ENCODE measurements at regions not wholly inside any gene's neighbourhood (a gene's known extent, or its start where the extent isn't known, plus 50 kb on each side); places are given as distances from the start of the nearest gene placed in this dataset.
"Not testable (repeated sequence)": the region's sequence is repeated elsewhere in the genome, so short reads cannot be mapped to it uniquely, and the experiment has no call there.

GRCh38 chr7:82598958-82599357 is 155.4 kb upstream of the CACNA2D1 start:
- Histone ChIP-seq H4K20me1 (ENCODE audit: insufficient read depth, low read length, poor library complexity, severe bottlenecking) (no peaks in the 10 kb centered on the region), H3K79me2 (ENCODE audit: insufficient read depth, low read length) (no peaks in the 10 kb centered on the region), H3K4me3 (ENCODE audit: low read length, poor library complexity, severe bottlenecking) (no peak overlapping the region), H3K27me3 (ENCODE audit: insufficient read depth, low read length, poor library complexity, severe bottlenecking) (no peaks in the 10 kb centered on the region), H3K4me1 (ENCODE audit: insufficient read depth, low read length, poor library complexity, severe bottlenecking) (peaks cover 60% of the 10 kb centered on the region), H3K9me2 (replicated peaks; ENCODE audit: low read depth, low read length) (no peaks in the 10 kb centered on the region), H3K4me2 (ENCODE audit: low read depth, low read length, poor library complexity, severe bottlenecking) (no peak overlapping the region), H3K9me3 (ENCODE audit: insufficient read depth, low read depth, low read length) (no peaks in the 10 kb centered on the region), H3K9ac (ENCODE audit: low read depth, low read length, poor library complexity, severe bottlenecking) (no peak overlapping the region), H3K36me3 (ENCODE audit: insufficient read depth, low read length) (no peaks in the 10 kb centered on the region), H2AFZ (ENCODE audit: low read length) (no peak overlapping the region), H3F3A (ENCODE audit: low read depth) (peaks cover 8% of the 10 kb centered on the region; the same call in 1 of the 2 replicates)
- TF ChIP-seq CTCF (conservative IDR thresholded peaks at IDR 0.05; ENCODE audit: low read length): no peak

- peak overlapping the region; percentile 60 for H3K4me2 ChIP-seq (ENCODE audit: low read depth, low read length, poor library complexity, severe bottlenecking)
- not testable (repeated sequence) for H4K20me1 ChIP-seq (ENCODE audit: insufficient read depth, low read length, poor library complexity, severe bottlenecking); H3K9me2 ChIP-seq (replicated peaks; ENCODE audit: low read depth, low read length); H3F3A ChIP-seq (ENCODE audit: low read depth); H3K27me3 ChIP-seq (ENCODE audit: insufficient read depth, low read length, poor library complexity, severe bottlenecking); H3K36me3 ChIP-seq (ENCODE audit: insufficient read depth, low read length); H2AFZ ChIP-seq (ENCODE audit: low read length); H3K79me2 ChIP-seq (ENCODE audit: insufficient read depth, low read length); H3K9me3 ChIP-seq (ENCODE audit: insufficient read depth, low read depth, low read length)
- peaks cover 62% of the 10 kb centered on the region for H3K4me1 ChIP-seq (ENCODE audit: insufficient read depth, low read length, poor library complexity, severe bottlenecking)
- H3K4me3 ChIP-seq (ENCODE audit: low read length, poor library complexity, severe bottlenecking): peak overlapping the region; percentile 54
- peak overlapping the region; percentile 42 for H3K9ac ChIP-seq (ENCODE audit: low read depth, low read length, poor library complexity, severe bottlenecking)
Measured at GRCh38 chr7:82595795-82596194, 152.2 kb upstream of the CACNA2D1 start.

GRCh38 chr7:82595176-82595575 is 151.6 kb upstream of the CACNA2D1 start:
- Histone ChIP-seq H3K9me2 (replicated peaks; ENCODE audit: low read depth, low read length) (no peaks in the 10 kb centered on the region), H3K27me3 (ENCODE audit: insufficient read depth, low read length, poor library complexity, severe bottlenecking) (no peaks in the 10 kb centered on the region), H3K4me3 (ENCODE audit: low read length, poor library complexity, severe bottlenecking) (peak overlapping the region; percentile 43), H3F3A (ENCODE audit: low read depth) (peaks cover 8% of the 10 kb centered on the region; the same call in 1 of the 2 replicates), H3K9me3 (ENCODE audit: insufficient read depth, low read depth, low read length) (no peaks in the 10 kb centered on the region), H3K4me2 (ENCODE audit: low read depth, low read length, poor library complexity, severe bottlenecking) (peak overlapping the region; percentile 60), H4K20me1 (ENCODE audit: insufficient read depth, low read length, poor library complexity, severe bottlenecking) (no peaks in the 10 kb centered on the region), H3K79me2 (ENCODE audit: insufficient read depth, low read length) (no peaks in the 10 kb centered on the region), H3K9ac (ENCODE audit: low read depth, low read length, poor library complexity, severe bottlenecking) (peak overlapping the region; percentile 9), H3K36me3 (ENCODE audit: insufficient read depth, low read length) (no peaks in the 10 kb centered on the region), H2AFZ (ENCODE audit: low read length) (no peak overlapping the region), H3K4me1 (ENCODE audit: insufficient read depth, low read length, poor library complexity, severe bottlenecking) (peaks cover 56% of the 10 kb centered on the region)
- TF ChIP-seq CTCF (conservative IDR thresholded peaks at IDR 0.05; ENCODE audit: low read length) (no peak), EZH2phosphoT487 (IDR thresholded peaks at IDR 0.05; ENCODE audit: borderline replicate concordance) (no peak)

GRCh38 chr7:82594665-82595064 is 151.1 kb upstream of the CACNA2D1 start:
- Histone ChIP-seq H3K4me1 (ENCODE audit: insufficient read depth, low read length, poor library complexity, severe bottlenecking) (peaks cover 51% of the 10 kb centered on the region), H3K9me3 (ENCODE audit: insufficient read depth, low read depth, low read length) (no peaks in the 10 kb centered on the region), H3K9ac (ENCODE audit: low read depth, low read length, poor library complexity, severe bottlenecking) (no peak overlapping the region), H3K4me2 (ENCODE audit: low read depth, low read length, poor library complexity, severe bottlenecking) (peak overlapping the region; percentile 60), H4K20me1 (ENCODE audit: insufficient read depth, low read length, poor library complexity, severe bottlenecking) (no peaks in the 10 kb centered on the region), H3K9me2 (replicated peaks; ENCODE audit: low read depth, low read length) (no peaks in the 10 kb centered on the region), H2AFZ (ENCODE audit: low read length) (peak overlapping the region; percentile 63), H3K4me3 (ENCODE audit: low read length, poor library complexity, severe bottlenecking) (no peak overlapping the region), H3F3A (ENCODE audit: low read depth) (peaks cover 8% of the 10 kb centered on the region; the same call in 1 of the 2 replicates), H3K79me2 (ENCODE audit: insufficient read depth, low read length) (no peaks in the 10 kb centered on the region), H3K36me3 (ENCODE audit: insufficient read depth, low read length) (no peaks in the 10 kb centered on the region), H3K27me3 (ENCODE audit: insufficient read depth, low read length, poor library complexity, severe bottlenecking) (no peaks in the 10 kb centered on the region)
- TF ChIP-seq CTCF (conservative IDR thresholded peaks at IDR 0.05; ENCODE audit: low read length) (no peak), EZH2phosphoT487 (IDR thresholded peaks at IDR 0.05; ENCODE audit: borderline replicate concordance) (no peak)
